8988T (cell line): ENCODE measurements at regions not wholly inside any gene's neighbourhood (a gene's known extent, or its start where the extent isn't known, plus 50 kb on each side); places are given as distances from the start of the nearest gene placed in this dataset.

Source experiments
- DNase-seq: peaks from one replicate; pipeline ENCODE4 v3.0.0; 2011

DNA sequence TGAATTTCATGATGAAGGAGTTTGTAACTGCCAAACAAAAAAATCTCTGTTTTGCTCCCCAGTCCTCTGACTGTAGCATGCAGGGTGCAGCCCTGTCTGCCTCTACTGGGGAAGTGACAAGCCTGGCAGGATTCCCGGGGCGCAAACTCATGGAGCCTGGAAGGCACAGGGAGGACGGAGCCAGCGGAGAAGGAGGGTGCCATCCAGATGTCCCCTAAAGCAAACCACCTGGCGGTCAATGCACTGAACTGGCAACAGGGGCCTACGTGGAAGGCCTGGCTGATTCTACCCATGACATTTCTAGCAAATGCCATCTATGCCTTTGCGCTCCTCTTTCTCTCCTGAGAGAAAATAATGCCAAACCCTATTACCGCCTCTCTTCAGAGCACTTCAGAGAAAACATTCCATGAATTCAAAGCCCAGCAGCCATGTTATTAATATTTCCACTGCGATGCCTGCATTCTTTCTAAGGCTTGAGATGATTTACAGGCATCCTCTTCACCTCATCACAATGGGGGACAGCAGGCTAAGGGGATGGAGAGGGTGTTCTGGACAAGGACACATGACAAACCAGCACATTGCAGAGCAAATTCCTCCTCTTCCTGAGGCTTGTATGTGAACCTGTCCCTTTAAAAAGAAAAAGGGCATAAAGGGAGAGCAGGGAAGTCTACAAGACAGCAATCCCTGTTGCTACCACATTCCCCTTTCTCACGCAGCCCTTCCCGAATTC lies 329.3 kb upstream of the NOCT start:
- no peak for DNase-seq

GRCh38 chr4:138685316-138685715 lies 330.3 kb upstream of the NOCT start:
- DNase-seq, result no peak

- peak; percentile 9 for DNase-seq
Measured at GRCh38 chr4:138680989-138681604, 334.5 kb upstream of the NOCT start.

GRCh38 chr4:138680256-138680655 lies 335.3 kb upstream of the NOCT start:
- no peak for DNase-seq

DNA sequence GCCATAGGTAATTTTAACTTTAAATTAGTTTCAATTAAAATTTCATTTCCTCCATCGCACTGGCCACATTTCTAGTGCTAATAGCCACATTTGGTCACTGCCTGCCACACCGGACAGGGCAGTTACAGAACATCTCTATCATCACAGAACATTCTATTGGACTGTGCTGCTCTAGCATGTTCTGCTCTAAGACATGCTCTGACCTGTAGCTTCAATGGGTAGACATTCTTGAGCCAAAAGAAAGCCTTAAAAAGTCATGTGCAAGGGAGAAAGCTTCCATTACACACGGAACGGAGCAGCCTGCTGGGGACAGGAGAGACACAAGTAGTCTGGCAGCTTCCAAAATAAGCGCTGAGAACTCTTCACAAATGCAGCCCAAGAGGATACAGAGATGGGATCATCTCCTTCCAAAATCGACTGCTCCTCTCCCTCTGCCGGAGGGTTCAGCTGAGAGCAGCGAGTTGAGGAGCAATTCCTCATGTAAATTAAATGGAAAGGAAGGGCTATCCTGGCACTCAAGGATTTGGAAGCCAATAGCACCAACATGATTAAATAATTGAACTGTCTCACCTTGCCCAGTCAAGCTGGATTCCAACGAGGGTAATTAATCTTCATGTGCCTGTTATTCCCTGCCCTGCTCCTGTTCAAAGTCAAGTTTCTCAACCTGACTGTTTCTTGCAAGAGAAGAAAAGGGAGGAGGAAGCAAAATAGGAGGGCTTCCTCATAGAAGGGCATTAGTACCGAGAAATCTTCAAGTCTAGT lies 336.4 kb upstream of the NOCT start:
- DNase-seq, result no peak

DNA sequence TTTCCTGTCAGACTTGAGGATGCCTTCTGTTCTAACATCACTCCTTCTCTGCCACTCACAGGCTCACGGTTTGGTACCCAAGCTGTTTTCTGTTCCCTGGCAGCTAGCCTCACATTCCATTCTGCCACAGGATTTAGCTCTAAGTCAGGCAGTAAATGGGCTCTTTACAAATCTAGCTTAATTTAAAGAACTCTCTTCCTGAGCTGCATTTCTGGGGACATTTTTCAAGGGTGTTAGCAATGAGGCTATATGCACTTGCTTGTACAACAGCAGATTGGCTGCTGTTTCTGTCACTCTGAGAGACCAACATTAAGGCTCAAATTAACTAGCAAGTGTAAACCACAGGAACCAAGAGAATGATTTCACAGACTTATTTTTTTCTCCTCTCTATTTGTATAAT lies 337.8 kb upstream of the NOCT start:
- no peak for DNase-seq

GRCh38 chr4:138677212-138677611 lies 338.4 kb upstream of the NOCT start:
- no peak for DNase-seq

DNA sequence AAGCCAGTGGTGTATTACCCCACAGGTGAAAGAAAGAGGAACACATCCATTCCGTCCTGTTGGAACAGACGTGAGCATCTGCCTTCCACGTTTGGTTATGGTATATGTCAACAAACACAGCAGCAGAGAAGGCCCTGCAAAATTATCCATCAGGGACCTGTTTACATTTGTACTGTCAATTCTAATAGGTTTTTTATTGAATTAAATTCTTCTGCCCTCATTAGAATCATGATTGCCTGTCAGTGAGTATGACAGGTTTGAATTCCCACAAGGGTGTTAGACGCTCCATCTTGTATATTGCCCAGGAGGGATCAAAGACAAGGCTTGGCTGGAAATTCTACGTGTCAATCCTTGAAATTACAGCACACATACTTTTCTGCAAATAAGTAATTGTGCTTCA lies 339.9 kb upstream of the NOCT start:
- DNase-seq, result no peak

- DNase-seq, result no peak
Measured at GRCh38 chr4:138674209-138674608, 341.4 kb upstream of the NOCT start.

GRCh38 chr4:138673053-138673452 lies 342.5 kb upstream of the NOCT start:
- no peak for DNase-seq

DNA sequence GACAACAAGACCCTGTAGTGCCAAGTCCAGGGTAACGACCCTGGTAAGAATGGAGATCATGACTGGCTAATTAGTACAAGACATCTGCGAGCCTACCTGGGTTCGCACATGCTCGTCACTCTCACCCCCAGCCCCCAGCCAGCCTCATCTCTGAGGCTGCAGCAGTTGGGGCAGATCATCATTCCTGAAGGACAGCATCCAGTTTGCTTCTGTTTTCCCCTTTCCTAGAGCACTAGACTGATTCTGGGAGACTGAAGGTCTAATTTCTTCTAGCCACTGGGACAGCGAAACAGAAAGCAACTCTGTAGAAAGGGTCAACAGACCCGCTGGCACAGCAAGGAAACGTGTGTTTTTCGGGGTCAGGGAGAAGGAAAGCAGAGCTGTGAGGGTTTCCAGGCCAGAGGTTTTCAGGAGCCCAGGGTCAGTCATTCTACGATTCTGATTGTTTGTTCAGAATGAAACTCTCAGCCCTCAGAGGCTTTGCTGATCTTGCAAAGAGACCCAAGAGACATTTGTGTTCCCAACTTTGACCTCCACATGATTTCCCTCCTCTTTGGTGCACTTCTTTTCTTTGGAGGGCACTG lies 343.1 kb upstream of the NOCT start:
- DNase-seq, result no peak

- no peak for DNase-seq
Measured at GRCh38 chr4:138671606-138672084, 343.9 kb upstream of the NOCT start.

- no peak for DNase-seq
Measured at GRCh38 chr4:138671106-138671505, 344.5 kb upstream of the NOCT start.

DNA sequence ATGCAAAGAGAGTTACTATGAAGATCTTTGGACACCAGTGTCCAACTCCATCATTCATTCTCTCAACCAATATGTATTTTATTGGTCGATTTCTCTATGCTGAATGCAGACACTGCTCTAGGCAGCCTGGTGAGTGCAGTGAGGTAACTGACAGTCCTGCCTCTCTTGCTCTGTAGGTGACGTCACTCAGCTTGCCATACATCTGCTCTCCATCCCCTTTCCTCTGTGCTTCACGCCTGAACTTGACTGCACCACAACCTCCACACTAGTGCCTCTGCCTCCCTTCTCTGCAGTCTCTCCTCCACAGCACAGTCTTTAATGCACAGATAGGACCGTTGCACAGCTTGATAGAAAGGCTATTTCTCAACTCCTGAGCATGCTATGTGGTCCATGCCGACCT lies 344.9 kb upstream of the NOCT start:
- DNase-seq, result no peak

DNA sequence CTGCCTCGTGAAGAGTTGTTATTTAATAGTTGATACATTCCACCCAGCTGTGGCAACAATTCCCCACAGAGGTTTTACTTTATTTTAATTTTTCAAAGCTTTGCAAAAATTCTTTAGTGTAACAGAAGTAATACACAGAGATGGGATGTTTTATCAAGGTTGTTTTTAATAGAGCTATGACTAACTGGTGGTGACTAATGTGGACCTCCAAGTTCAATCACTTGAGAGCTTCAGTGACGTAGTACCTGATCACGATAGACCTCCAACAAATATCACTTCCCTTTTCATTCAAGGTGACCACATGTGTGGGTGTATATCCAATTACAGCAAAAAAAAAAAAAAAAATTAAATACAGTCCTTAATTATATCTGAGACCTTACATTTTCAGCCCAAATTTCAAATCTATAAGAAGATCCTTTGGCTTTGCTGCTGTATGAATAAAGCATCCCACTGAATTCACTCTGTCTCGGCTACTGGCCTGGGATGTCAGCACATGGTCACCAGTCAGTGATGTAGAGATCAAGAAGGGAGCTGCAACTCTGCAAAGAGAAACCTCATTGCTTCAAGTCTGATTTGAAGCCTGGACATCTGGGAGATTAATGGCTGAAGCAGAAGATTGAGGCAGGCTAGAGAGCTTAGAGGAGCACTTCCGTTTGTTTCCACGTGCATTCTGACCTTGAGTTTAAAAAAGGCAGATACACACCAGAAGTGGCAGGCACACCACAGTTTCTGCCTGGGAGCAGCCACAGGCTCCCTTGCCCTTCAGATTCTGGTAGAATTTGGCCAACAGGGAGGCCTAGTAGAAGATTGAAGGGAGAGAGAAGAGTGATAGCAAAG lies 345.9 kb upstream of the NOCT start:
- no peak for DNase-seq

DNA sequence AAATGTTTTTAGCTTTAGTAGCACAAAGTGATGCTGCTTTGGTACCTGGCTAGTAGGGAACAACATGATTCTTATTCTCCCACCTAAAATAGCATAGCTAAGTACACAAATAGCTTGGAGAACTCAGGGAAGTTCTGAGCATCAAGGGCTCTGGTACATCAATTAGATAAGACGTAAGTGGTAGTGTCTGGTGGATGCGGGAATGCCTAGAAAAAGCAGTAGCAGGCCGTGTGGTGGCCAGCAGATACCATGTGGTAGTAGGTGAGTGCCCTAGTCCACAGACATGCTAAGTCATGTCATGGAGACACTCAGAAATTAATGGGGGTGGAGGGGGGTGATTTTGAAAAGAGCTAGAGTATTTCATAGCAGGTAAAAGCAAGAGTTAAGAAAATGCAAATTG lies 347.3 kb upstream of the NOCT start:
- DNase-seq, result no peak

DNA sequence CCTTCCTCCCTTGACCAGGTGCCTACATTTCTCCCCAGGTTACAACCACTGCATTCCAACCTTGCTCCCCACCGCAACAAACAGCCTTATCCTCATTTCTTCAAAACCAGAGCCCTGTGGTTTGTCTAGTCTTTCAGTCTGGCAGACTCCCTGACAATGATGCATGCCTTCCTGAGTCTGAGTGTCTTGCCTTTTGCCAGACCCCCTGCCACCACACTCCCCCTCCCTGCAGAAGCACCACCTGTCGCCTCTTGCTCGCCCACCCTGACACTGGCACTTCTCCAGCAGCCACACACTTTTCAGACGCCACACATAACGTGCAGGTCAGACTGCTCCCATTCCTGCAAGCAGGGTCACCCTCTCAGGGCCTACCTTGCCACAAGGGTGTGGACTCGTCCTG lies 349.2 kb upstream of the NOCT start:
- no peak for DNase-seq

GRCh38 chr4:138665851-138666250 lies 349.7 kb upstream of the NOCT start:
- DNase-seq, result no peak

DNA sequence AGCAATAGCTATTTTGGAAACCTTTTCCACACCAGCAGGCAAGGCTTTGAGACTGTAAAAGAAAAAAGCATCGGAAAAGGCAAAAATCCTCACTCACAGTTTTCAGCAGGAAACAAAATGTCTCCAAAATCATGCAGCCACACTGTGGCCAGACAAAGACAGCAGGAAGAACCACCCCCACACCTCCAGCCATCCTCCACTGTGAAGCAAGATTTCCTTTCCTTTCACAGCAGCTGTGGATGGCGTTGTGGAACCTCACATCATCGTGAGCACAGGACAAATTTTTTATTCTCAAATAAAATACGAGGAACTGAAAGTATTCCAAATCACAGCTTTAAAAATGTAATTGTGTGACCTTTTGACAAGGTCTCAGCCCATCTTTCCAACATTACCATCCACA lies 351.7 kb upstream of the NOCT start:
- no peak for DNase-seq

- DNase-seq, result no peak
Measured at GRCh38 chr4:138659812-138660316, 355.7 kb upstream of the NOCT start.

- no peak for DNase-seq
Measured at GRCh38 chr4:138659037-138659811, 356.4 kb upstream of the NOCT start.

- DNase-seq, result no peak
Measured at GRCh38 chr4:138658518-138658917, 357.1 kb upstream of the NOCT start.
